Smooth muscle cell (in vitro differentiated cells): ENCODE measurements at regions not wholly inside any gene's neighbourhood (a gene's known extent, or its start where the extent isn't known, plus 50 kb on each side); places are given as distances from the start of the nearest gene placed in this dataset.

Experiments used
- DNase-seq: peaks from one replicate; lab custom pipeline; 2025; ENCODE audit not compliant: unreplicated experiment; lab: John Stamatoyannopoulos, UW
- H2AFZ ChIP-seq: fragments of 200-600 bp; sonication (generic); 2 replicates; pipeline ENCODE4 v1.6.0; 2016; ENCODE audit warnings: antibody characterized with exemption, low read depth, mild to moderate bottlenecking
- H3F3A ChIP-seq: fragments of 200-600 bp; sonication (generic); 2 replicates; pipeline ENCODE4 v1.6.0; 2017; ENCODE audit warnings: antibody characterized with exemption, low read depth
- H3K27ac ChIP-seq: fragments of 200-600 bp; sonication (generic); 2 replicates; pipeline ENCODE4 v1.5.1; 2016; ENCODE audit warnings: low read depth, mild to moderate bottlenecking
- H3K27me3 ChIP-seq: fragments of 200-600 bp; sonication (generic); 2 replicates; pipeline ENCODE4 v1.6.1; 2016; ENCODE audit warnings: low read depth, mild to moderate bottlenecking
- H3K36me3 ChIP-seq: fragments of 200-600 bp; sonication (generic); 2 replicates; pipeline ENCODE4 v1.5.1; 2016; ENCODE audit warnings: low read depth
- H3K4me1 ChIP-seq: fragments of 200-600 bp; sonication (generic); 2 replicates; pipeline ENCODE4 v1.5.1; 2016; ENCODE audit warnings: low read depth
- H3K4me2 ChIP-seq: fragments of 200-600 bp; sonication (generic); 2 replicates; pipeline ENCODE4 v1.6.0; 2016; ENCODE audit warnings: mild to moderate bottlenecking
- H3K4me3 ChIP-seq: fragments of 200-600 bp; sonication (generic); 2 replicates; pipeline ENCODE4 v1.5.1; 2016; ENCODE audit warnings: mild to moderate bottlenecking
- H3K79me2 ChIP-seq: fragments of 200-600 bp; sonication (generic); 2 replicates; pipeline ENCODE4 v1.6.0; 2016; ENCODE audit warnings: low read depth, mild to moderate bottlenecking
- H3K9ac ChIP-seq: fragments of 200-600 bp; sonication (generic); 2 replicates; pipeline ENCODE4 v1.6.0; 2016; ENCODE audit warnings: low read depth
- H3K9me3 ChIP-seq: fragments of 200-600 bp; sonication (generic); replicated peaks from 2 replicates; pipeline ENCODE4 v1.5.1; 2016; ENCODE audit warnings: low read depth
- H4K20me1 ChIP-seq: fragments of 200-600 bp; sonication (generic); 2 replicates; pipeline ENCODE4 v1.6.0; 2016; ENCODE audit warnings: low read depth
- CTCF ChIP-seq: fragments of 200-600 bp; sonication (generic); IDR thresholded peaks from 2 replicates; pipeline ENCODE4 v1.5.1; 2017; ENCODE audit warnings: borderline replicate concordance, mild to moderate bottlenecking, antibody characterized with exemption; ENCODE audit not compliant: insufficient read depth, poor library complexity, severe bottlenecking
- WGBS: methylation state at CpG from one replicate; pipeline ENCODE4 v1.1.7; 2016; ENCODE audit warnings: low lambda C conversion rate; 5-methylcytosine and 5-hydroxymethylcytosine counted together

- no peak for DNase-seq
- no peaks in the 10 kb centered on the region for H3K27me3 ChIP-seq
- no peak overlapping the region for H3K27ac ChIP-seq
- H4K20me1 ChIP-seq, result no peaks in the 10 kb centered on the region
- H3K4me1 ChIP-seq, result no peaks in the 10 kb centered on the region
- no peak overlapping the region for H3K4me3 ChIP-seq
- H3K4me2 ChIP-seq, result no peak overlapping the region
- no peaks in the 10 kb centered on the region for H3K9me3 ChIP-seq
- no peak for TF ChIP-seq CTCF
- H2AFZ ChIP-seq, result no peak overlapping the region
- no peaks in the 10 kb centered on the region for H3F3A ChIP-seq
- H3K9ac ChIP-seq, result no peak overlapping the region
- H3K36me3 ChIP-seq, result no peaks in the 10 kb centered on the region
- 83% methylated on average over 5 of the region's 5 CpGs for WGBS
- no peaks in the 10 kb centered on the region for H3K79me2 ChIP-seq
These were observed 1381.0 kb upstream of the MIR17HG start for GRCh38 chr13:89966524-89966923.

- 94% methylated on average over 2 of the region's 2 CpGs for WGBS
- DNase-seq, result no peak
- Histone ChIP-seq H3K4me1 (no peaks in the 10 kb centered on the region), H3K36me3 (no peaks in the 10 kb centered on the region), H3K27me3 (no peaks in the 10 kb centered on the region), H3K9me3 (no peaks in the 10 kb centered on the region), H3K4me3 (no peak overlapping the region), H3K4me2 (no peak overlapping the region), H3K79me2 (no peaks in the 10 kb centered on the region), H2AFZ (no peak overlapping the region), H3F3A (no peaks in the 10 kb centered on the region), H4K20me1 (no peaks in the 10 kb centered on the region), H3K27ac (no peak overlapping the region), H3K9ac (no peak overlapping the region)
- TF ChIP-seq CTCF, result no peak
These were observed 1379.8 kb upstream of the MIR17HG start for GRCh38 chr13:89967701-89968100.

- H3K36me3 ChIP-seq, result no peaks in the 10 kb centered on the region
- H2AFZ ChIP-seq, result no peak overlapping the region
- no peak for TF ChIP-seq CTCF
- H3K4me2 ChIP-seq, result no peak overlapping the region
- WGBS, result 45% methylated on average over 2 of the region's 2 CpGs
- H4K20me1 ChIP-seq, result no peaks in the 10 kb centered on the region
- no peak overlapping the region for H3K4me3 ChIP-seq
- no peaks in the 10 kb centered on the region for H3K4me1 ChIP-seq
- H3F3A ChIP-seq, result no peaks in the 10 kb centered on the region
- H3K79me2 ChIP-seq, result no peaks in the 10 kb centered on the region
- DNase-seq, result no peak
- H3K9me3 ChIP-seq, result no peaks in the 10 kb centered on the region
- H3K9ac ChIP-seq, result no peak overlapping the region
- no peaks in the 10 kb centered on the region for H3K27me3 ChIP-seq
- H3K27ac ChIP-seq, result no peak overlapping the region
These were observed 1379.0 kb upstream of the MIR17HG start for GRCh38 chr13:89968470-89968869.

- H3K79me2 ChIP-seq, result no peaks in the 10 kb centered on the region
- H3K4me2 ChIP-seq, result no peak overlapping the region
- peak overlapping the region; percentile 9 for H3K27ac ChIP-seq
- H2AFZ ChIP-seq, result no peak overlapping the region
- no peaks in the 10 kb centered on the region for H3K9me3 ChIP-seq
- no peaks in the 10 kb centered on the region for H3K27me3 ChIP-seq
- H3K36me3 ChIP-seq, result no peaks in the 10 kb centered on the region
- H3K4me1 ChIP-seq, result no peaks in the 10 kb centered on the region
- no peaks in the 10 kb centered on the region for H4K20me1 ChIP-seq
- no peak overlapping the region for H3K9ac ChIP-seq
- TF ChIP-seq CTCF, result no peak
- WGBS, result 54% methylated on average over 1 of the region's 1 CpG
- H3F3A ChIP-seq, result no peaks in the 10 kb centered on the region
- H3K4me3 ChIP-seq, result no peak overlapping the region
- DNase-seq, result no peak
These were observed 1377.2 kb upstream of the MIR17HG start for GRCh38 chr13:89970353-89970709.
